ENCODE measurements at regions not wholly inside any gene's neighbourhood (a gene's known extent, or its start where the extent isn't known, plus 50 kb on each side); places are given as distances from the start of the nearest gene placed in this dataset.

GRCh38 chr7:70907259-70908247 is 224.4 kb upstream of the GALNT17 start:
- DNase-seq: no peak

GRCh38 chr7:70913924-70914323 is 218.0 kb upstream of the GALNT17 start:
- DNase-seq: no peak

GRCh38 chr7:70915067-70915466 is 216.9 kb upstream of the GALNT17 start:
- DNase-seq: no peak

- DNase-seq: no peak
These were observed 212.4 kb upstream of the GALNT17 start for GRCh38 chr7:70919481-70920073.

- no peak for DNase-seq
These were observed 211.1 kb upstream of the GALNT17 start for GRCh38 chr7:70920876-70921275.

- DNase-seq: no peak
These were observed 208.6 kb upstream of the GALNT17 start for GRCh38 chr7:70923181-70923845.

GRCh38 chr7:70925411-70926115 is 206.4 kb upstream of the GALNT17 start:
- DNase-seq: no peak

- no peak for DNase-seq
These were observed 205.3 kb upstream of the GALNT17 start for GRCh38 chr7:70926666-70927065.

- no peak for DNase-seq
These were observed 196.6 kb upstream of the GALNT17 start for GRCh38 chr7:70935311-70935710.

- DNase-seq: no peak
These were observed 196.1 kb upstream of the GALNT17 start for GRCh38 chr7:70935854-70936253.

- no peak for DNase-seq
These were observed 194.5 kb upstream of the GALNT17 start for GRCh38 chr7:70937424-70937823.

GRCh38 chr7:70940597-70940996 is 191.3 kb upstream of the GALNT17 start:
- DNase-seq: no peak

- DNase-seq: no peak
These were observed 189.2 kb upstream of the GALNT17 start for GRCh38 chr7:70942791-70943190.

- no peak for DNase-seq
These were observed 187.4 kb upstream of the GALNT17 start for GRCh38 chr7:70944516-70944915.

GRCh38 chr7:70947181-70947580 is 184.8 kb upstream of the GALNT17 start:
- DNase-seq: no peak

- no peak for DNase-seq
These were observed 182.1 kb upstream of the GALNT17 start for GRCh38 chr7:70949862-70950261.

- DNase-seq: no peak
These were observed 180.5 kb upstream of the GALNT17 start for GRCh38 chr7:70951271-70951962.

GRCh38 chr7:70952311-70952710 is 179.6 kb upstream of the GALNT17 start:
- DNase-seq: no peak

GRCh38 chr7:70953331-70953741 is 178.6 kb upstream of the GALNT17 start:
- DNase-seq: no peak

- DNase-seq: no peak
These were observed 178.1 kb upstream of the GALNT17 start for GRCh38 chr7:70953796-70954195.

GRCh38 chr7:70972693-70973092 is 159.3 kb upstream of the GALNT17 start:
- no peak for DNase-seq

GRCh38 chr7:70975754-70976153 is 156.2 kb upstream of the GALNT17 start:
- no peak for DNase-seq
